GM10266 (cell line): ENCODE measurements at regions not wholly inside any gene's neighbourhood (a gene's known extent, or its start where the extent isn't known, plus 50 kb on each side); places are given as distances from the start of the nearest gene placed in this dataset.

Source experiments
- DNase-seq: peaks from one replicate; pipeline ENCODE4 v3.0.0; 2012; ENCODE audit errors: extremely low spot score
- TF ChIP-seq, protein P1 (sequence below): IDR thresholded peaks from 2 replicates; pipeline ENCODE4 v1.5.1; 2012; ENCODE audit warnings: mild to moderate bottlenecking, low read depth; ENCODE audit not compliant: control insufficient read depth, insufficient read depth; ENCODE audit errors: missing control alignments

DNA sequence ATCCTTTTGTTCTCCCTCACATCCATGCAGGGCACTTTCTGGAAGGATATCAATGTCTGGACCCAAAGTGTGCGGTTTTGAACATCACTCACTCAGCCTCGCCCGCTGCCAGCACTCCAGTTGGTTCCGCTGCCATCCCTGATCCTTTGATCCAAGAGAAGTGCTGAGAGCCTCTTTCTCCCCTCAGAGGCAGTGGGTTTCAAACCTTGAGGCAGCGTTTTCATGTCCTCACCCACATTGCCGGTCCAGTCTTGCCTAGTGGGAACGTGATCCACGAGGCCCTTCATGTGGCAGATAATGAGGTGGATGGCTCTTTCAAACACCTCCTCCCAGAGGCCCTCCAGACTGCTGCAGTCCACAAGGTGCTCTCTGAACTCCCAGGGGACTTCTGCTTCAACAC, 122.2 kb downstream of the ACTL8 start:
- no peak for DNase-seq
- TF ChIP-seq, protein P1, sequence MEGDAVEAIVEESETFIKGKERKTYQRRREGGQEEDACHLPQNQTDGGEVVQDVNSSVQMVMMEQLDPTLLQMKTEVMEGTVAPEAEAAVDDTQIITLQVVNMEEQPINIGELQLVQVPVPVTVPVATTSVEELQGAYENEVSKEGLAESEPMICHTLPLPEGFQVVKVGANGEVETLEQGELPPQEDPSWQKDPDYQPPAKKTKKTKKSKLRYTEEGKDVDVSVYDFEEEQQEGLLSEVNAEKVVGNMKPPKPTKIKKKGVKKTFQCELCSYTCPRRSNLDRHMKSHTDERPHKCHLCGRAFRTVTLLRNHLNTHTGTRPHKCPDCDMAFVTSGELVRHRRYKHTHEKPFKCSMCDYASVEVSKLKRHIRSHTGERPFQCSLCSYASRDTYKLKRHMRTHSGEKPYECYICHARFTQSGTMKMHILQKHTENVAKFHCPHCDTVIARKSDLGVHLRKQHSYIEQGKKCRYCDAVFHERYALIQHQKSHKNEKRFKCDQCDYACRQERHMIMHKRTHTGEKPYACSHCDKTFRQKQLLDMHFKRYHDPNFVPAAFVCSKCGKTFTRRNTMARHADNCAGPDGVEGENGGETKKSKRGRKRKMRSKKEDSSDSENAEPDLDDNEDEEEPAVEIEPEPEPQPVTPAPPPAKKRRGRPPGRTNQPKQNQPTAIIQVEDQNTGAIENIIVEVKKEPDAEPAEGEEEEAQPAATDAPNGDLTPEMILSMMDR: no peak

- TF ChIP-seq, protein P1: no peak
- no peak for DNase-seq
These were observed 122.8 kb downstream of the ACTL8 start for GRCh38 chr1:17877896-17878295.

- TF ChIP-seq, protein P1: no peak
- no peak for DNase-seq
These were observed 123.7 kb downstream of the ACTL8 start for GRCh38 chr1:17878837-17879236.

GRCh38 chr1:17880449-17880848, 125.3 kb downstream of the ACTL8 start:
- no peak for DNase-seq
- TF ChIP-seq, protein P1: no peak

GRCh38 chr1:17881761-17882160, 126.6 kb downstream of the ACTL8 start:
- no peak for DNase-seq
- TF ChIP-seq, protein P1: no peak

DNA sequence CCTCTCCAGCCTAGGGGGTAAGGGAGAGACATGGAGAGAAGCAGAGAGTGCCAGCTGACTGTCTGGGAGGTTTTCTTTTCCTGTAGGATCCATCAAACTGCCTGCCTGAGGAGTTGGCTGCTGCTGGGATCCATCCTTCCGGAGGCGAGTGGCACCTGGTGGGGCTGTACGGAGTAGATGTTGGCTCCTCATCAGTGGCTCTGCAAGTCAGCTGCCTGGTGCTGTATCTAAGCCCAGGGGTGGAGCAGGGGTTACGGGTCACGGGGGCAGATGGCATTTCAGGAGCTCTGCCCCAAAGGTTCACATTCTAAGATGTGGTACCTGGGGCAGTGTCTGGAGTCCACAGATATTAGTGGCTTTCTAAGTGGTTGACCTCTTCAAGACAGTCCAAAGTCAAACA, 128.0 kb downstream of the ACTL8 start:
- TF ChIP-seq, protein P1: no peak
- no peak for DNase-seq

DNA sequence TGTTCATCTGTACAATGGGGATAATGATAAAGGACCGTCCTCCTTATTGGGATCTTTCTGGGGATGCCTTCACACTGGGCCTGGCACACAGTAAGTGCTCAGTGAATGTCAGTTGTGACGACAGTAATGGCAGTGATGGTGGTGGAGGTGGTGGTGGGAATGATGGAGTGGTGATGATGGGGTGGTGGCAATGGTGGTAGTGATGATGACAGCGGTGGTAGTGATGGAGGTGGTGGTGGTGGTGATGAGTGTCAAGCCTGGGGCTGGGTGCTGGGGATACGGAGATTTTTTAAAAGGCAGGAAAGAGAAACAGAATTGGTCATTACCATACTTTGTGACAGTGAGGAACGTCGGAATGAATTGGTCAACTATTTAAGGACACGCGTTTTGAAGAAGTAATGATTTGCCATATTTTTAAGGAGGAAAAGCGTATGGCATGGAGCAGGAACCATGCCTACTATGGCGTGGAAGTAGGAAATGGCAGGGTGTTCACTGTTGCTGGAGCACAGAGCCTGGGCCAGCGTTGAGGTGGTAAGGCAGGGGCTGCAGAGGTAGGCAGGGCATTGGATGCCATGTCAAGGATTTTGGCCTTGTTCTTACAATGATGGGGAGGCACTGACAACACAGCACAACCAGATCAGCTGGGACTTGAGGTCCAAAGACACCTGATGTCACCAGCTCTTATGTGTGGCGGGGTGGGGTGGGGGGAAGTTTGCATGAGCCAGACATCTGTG, 128.7 kb downstream of the ACTL8 start:
- TF ChIP-seq, protein P1: no peak
- no peak for DNase-seq
